ENCODE measurements at regions not wholly inside any gene's neighbourhood (a gene's known extent, or its start where the extent isn't known, plus 50 kb on each side); places are given as distances from the start of the nearest gene placed in this dataset.
"Not testable (repeated sequence)": the region's sequence is repeated elsewhere in the genome, so short reads cannot be mapped to it uniquely, and the experiment has no call there.

- DNase-seq: peak; percentile 4
Observed at GRCh38 chr4:78691971-78692821, 84.0 kb upstream of the BMP2K start.

GRCh38 chr4:78692822-78693170 lies 83.4 kb upstream of the BMP2K start:
- no peak for DNase-seq

- no peak for DNase-seq
Observed at GRCh38 chr4:78693777-78694456, 82.2 kb upstream of the BMP2K start.

- no peak for DNase-seq
Observed at GRCh38 chr4:78694457-78694787, 81.7 kb upstream of the BMP2K start.

GRCh38 chr4:78695910-78696309 lies 80.2 kb upstream of the BMP2K start:
- no peak for DNase-seq

GRCh38 chr4:78703079-78703478 lies 73.1 kb upstream of the BMP2K start:
- DNase-seq: no peak

GRCh38 chr4:78704317-78704716 lies 71.8 kb upstream of the BMP2K start:
- no peak for DNase-seq

- DNase-seq: peak; percentile 74
Observed at GRCh38 chr4:78704981-78705683, 71.0 kb upstream of the BMP2K start.

- DNase-seq: peak; percentile 6
Observed at GRCh38 chr4:78706302-78706701, 69.8 kb upstream of the BMP2K start.

- no peak for DNase-seq
Observed at GRCh38 chr4:78707268-78707667, 68.9 kb upstream of the BMP2K start.

- DNase-seq: no peak
Observed at GRCh38 chr4:78707793-78708192, 68.4 kb upstream of the BMP2K start.

- peak; percentile 72 for DNase-seq
Observed at GRCh38 chr4:78710536-78710935, 65.6 kb upstream of the BMP2K start.

- DNase-seq: no peak
Observed at GRCh38 chr4:78711676-78712075, 64.5 kb upstream of the BMP2K start.

GRCh38 chr4:78714598-78714997 lies 61.6 kb upstream of the BMP2K start:
- DNase-seq: not testable (repeated sequence)

GRCh38 chr4:78715372-78715771 lies 60.8 kb upstream of the BMP2K start:
- DNase-seq: not testable (repeated sequence)

GRCh38 chr4:78717712-78718111 lies 58.4 kb upstream of the BMP2K start:
- DNase-seq: not testable (repeated sequence)

- DNase-seq: no peak
Observed at GRCh38 chr4:78720204-78720603, 55.9 kb upstream of the BMP2K start.

- DNase-seq: no peak
Observed at GRCh38 chr4:78720994-78721677, 55.0 kb upstream of the BMP2K start.

- no peak for DNase-seq
Observed at GRCh38 chr4:78721747-78722146, 54.4 kb upstream of the BMP2K start.

- no peak for DNase-seq
Observed at GRCh38 chr4:78722320-78722719, 53.8 kb upstream of the BMP2K start.

- DNase-seq: no peak
Observed at GRCh38 chr4:78722878-78723277, 53.3 kb upstream of the BMP2K start.
